ENCODE measurements at regions not wholly inside any gene's neighbourhood (a gene's known extent, or its start where the extent isn't known, plus 50 kb on each side); places are given as distances from the start of the nearest gene placed in this dataset.
"Not testable (repeated sequence)": the region's sequence is repeated elsewhere in the genome, so short reads cannot be mapped to it uniquely, and the experiment has no call there.

DNA sequence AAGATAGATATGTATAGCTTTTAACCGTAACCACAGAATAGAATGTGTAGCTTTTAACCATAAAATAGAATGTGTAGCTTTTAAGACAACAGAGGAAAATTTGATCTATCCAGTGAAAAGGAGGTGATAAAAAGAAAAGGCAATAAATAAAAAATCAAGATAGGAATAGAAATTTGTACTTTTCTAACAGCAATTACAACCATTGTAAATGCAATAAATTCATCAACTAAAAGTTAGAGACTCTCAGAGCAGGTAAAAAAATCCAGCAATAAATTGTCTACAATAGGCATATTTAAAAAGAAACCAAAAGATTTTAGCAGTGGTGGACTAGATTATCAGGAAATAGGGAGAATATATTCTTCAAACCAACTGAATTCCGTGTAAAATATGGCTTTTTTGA, 63.8 kb upstream of the ABHD2 start:
- Mint-ChIP-seq H3K4me3 (no peak overlapping the region), H3K4me1 (peaks cover 2% of the 10 kb centered on the region), H3K36me3 (no peaks in the 10 kb centered on the region), H3K27ac (no peak overlapping the region), H3K27me3 (peaks cover 2% of the 10 kb centered on the region), H3K9me3 (no peaks in the 10 kb centered on the region)
- DNase-seq, result no peak
- POLR2A ChIA-PET, result no interaction called here
- ATAC-seq (ENCODE audit: low read depth), result no peak

DNA sequence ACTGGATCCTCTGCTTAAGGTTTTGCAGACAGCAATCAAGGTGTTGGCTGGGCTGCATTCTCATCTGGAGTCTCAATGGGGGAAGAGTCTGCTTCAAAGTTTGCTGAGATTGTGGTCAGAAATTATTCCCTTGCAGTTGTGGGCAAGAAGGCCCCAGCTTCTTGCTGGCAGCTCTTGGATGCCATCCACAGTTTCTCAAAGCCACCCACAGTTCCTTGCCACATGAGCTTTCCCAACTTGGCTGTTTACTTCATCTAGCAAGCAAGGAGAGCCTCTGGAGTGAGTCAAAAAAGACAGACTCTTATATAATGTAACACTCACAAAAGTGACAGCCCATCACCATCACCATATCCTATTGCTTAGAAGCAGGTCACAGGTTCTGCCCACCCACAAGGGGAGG, 62.1 kb upstream of the ABHD2 start:
- Mint-ChIP-seq H3K9me3 (peaks cover 3% of the 10 kb centered on the region), H3K27me3 (peaks cover 5% of the 10 kb centered on the region), H3K4me3 (no peak overlapping the region), H3K27ac (no peak overlapping the region), H3K36me3 (no peaks in the 10 kb centered on the region), H3K4me1 (no peaks in the 10 kb centered on the region)
- no peak for ATAC-seq (ENCODE audit: low read depth)
- no peak for DNase-seq
- POLR2A ChIA-PET, result no interaction called here

DNA sequence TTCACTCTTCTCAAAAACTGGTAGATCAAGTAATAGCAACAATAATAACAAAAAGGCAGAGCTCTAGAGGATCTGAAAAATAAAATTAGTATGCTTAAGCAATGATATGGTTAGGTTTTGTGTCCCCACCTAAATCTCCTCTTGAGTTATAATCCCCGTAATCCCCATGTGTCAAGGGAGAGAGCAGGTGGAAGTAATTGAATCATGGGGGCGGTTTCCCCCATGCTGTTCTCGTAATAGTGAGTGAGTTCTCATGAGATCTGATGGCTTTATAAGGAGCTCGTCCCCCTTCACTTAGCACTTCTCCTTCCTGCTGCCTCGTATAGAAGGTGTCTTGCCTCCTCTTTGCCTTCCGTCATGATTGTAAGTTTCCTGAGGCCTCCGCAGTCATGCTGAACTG, 60.2 kb upstream of the ABHD2 start:
- ATAC-seq (ENCODE audit: low read depth) (no peak), DNase-seq (no peak)
- H3K4me1 Mint-ChIP-seq, result no peaks in the 10 kb centered on the region
- H3K4me3 Mint-ChIP-seq, result no peak overlapping the region
- no peak overlapping the region for H3K27ac Mint-ChIP-seq
- POLR2A ChIA-PET, result no interaction called here
- no peaks in the 10 kb centered on the region for H3K36me3 Mint-ChIP-seq
- peaks cover 8% of the 10 kb centered on the region for H3K27me3 Mint-ChIP-seq
- H3K9me3 Mint-ChIP-seq, result peaks cover 3% of the 10 kb centered on the region

DNA sequence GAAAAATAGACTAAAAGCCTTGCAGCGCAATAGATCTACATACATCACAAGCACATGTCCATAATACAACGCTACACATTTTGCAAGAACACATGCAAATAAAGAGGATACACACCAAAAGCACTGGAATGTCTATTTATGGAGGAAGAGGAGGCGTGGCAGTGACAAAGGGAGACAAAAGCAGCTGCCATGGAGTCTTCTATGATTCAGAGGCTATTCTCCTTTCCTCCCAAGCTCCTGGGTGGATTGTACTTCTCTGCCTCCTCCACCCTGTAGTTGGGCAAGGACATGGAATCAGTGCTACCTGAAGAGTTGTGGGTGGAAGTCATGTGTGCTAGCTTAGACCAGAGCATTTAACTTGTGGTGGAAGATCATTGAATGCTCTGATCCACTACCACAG, 57.9 kb upstream of the ABHD2 start:
- ATAC-seq (ENCODE audit: low read depth) (no peak), DNase-seq (no peak)
- Mint-ChIP-seq H3K4me3 (no peak overlapping the region), H3K27ac (no peak overlapping the region), H3K27me3 (peaks cover 15% of the 10 kb centered on the region), H3K4me1 (no peaks in the 10 kb centered on the region), H3K36me3 (no peaks in the 10 kb centered on the region), H3K9me3 (peaks cover 3% of the 10 kb centered on the region)
- POLR2A ChIA-PET, result no interaction called here

DNA sequence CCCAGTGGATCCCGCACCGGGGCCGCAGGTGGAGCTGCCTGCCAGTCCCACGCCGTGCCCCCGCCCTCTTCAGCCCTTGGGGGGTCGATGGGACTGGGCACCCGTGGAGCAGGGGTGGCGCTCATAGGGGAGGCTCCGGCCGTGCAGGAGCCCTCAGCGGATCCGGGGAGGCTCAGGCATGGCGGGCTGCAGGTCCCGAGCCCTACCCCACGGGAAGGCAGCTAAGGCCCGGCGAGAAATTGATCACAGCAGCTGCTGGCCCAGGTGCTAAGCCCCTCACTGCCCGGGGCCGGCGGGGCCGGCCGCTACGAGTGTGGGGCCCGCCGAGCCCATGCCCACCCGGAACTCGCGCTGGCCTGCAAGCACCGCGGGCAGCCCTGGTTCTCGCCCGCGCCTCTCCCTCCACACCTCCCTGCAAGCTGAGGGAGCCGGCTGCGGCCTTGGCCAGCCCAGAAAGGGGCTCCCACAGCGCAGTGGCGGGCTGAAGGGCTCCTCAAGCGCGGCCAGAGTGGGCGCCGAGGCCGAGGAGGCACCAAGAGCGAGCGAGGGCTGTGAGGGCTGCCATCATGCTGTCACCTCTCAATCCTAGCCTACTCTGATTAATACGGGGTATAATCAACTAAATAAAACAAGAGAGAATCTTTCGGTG, 56.5 kb upstream of the ABHD2 start:
- H3K9me3 Mint-ChIP-seq; ATAC-seq (ENCODE audit: low read depth); POLR2A ChIA-PET; H3K4me1 Mint-ChIP-seq; H3K4me3 Mint-ChIP-seq; H3K36me3 Mint-ChIP-seq; H3K27ac Mint-ChIP-seq; DNase-seq: not testable (repeated sequence)
- peaks cover 26% of the 10 kb centered on the region for H3K27me3 Mint-ChIP-seq

DNA sequence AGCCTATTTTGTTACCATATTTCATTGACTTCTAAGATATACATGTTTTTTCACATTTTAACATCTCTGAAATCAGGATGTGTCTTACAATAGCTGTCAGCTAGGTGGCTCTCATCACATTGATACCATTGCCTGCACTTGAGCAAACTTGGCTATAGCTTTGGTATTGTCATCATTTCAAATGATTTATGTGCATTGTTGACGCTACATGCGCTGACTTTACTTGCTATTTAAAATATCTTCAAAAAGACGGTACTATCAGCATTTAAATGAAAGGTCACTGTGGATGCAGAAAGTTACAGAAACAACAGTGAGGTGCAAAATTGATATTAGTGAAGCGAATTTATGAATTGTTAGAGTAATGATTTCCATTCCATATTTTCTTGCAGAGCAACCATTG, 54.0 kb upstream of the ABHD2 start:
- no peaks in the 10 kb centered on the region for H3K4me1 Mint-ChIP-seq
- peaks cover 3% of the 10 kb centered on the region for H3K9me3 Mint-ChIP-seq
- DNase-seq (no peak), ATAC-seq (ENCODE audit: low read depth) (no peak)
- no peak overlapping the region for H3K4me3 Mint-ChIP-seq
- H3K36me3 Mint-ChIP-seq, result no peaks in the 10 kb centered on the region
- POLR2A ChIA-PET, result no interaction called here
- H3K27me3 Mint-ChIP-seq, result peaks cover 33% of the 10 kb centered on the region
- no peak overlapping the region for H3K27ac Mint-ChIP-seq

DNA sequence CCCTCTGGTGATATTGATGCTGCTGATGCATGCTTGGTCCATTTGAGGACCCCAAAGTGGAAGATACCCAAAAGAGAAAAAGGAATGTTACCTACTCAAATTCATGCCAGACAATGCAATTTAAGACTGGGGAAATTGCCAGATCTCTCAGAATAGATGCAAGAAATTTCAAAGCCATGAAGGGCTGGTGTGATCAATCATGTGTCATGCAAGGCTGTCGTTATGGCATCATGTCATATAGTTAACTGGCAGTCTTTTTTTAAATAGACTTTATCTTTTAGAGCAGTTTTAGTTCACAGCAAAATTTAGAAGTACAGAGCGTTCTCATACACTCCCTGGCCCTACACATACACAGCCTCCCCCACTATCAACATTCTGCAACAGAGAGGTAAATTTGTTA, 53.1 kb upstream of the ABHD2 start:
- POLR2A ChIA-PET, result no interaction called here
- peaks cover 35% of the 10 kb centered on the region for H3K27me3 Mint-ChIP-seq
- H3K27ac Mint-ChIP-seq, result no peak overlapping the region
- no peaks in the 10 kb centered on the region for H3K36me3 Mint-ChIP-seq
- no peaks in the 10 kb centered on the region for H3K4me1 Mint-ChIP-seq
- H3K9me3 Mint-ChIP-seq, result peaks cover 3% of the 10 kb centered on the region
- no peak overlapping the region for H3K4me3 Mint-ChIP-seq
- DNase-seq (no peak), ATAC-seq (ENCODE audit: low read depth) (no peak)

DNA sequence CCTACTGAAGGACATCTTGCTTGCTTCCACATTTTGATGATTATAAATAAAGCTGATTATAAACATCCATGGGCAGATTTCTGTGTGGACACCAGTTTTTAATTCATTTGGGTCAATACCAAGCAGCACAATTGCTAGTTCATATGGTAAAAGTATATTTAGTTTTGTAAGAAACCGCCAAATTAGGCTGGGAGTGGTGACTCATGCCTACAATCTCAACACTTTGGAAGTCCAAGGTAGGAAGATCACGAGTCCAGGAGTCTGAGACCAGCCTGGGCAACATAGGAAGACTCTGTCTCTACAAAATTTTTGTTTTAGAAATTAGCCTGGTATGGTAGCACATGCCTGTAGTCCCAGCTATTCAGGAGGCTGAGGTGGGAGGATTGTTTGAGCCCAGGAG, 52.6 kb upstream of the ABHD2 start:
- DNase-seq (no peak), ATAC-seq (ENCODE audit: low read depth) (no peak)
- POLR2A ChIA-PET, result no interaction called here
- Mint-ChIP-seq H3K9me3 (peaks cover 3% of the 10 kb centered on the region), H3K27me3 (peaks cover 31% of the 10 kb centered on the region), H3K27ac (no peak overlapping the region), H3K4me1 (no peaks in the 10 kb centered on the region), H3K4me3 (no peak overlapping the region), H3K36me3 (no peaks in the 10 kb centered on the region)

DNA sequence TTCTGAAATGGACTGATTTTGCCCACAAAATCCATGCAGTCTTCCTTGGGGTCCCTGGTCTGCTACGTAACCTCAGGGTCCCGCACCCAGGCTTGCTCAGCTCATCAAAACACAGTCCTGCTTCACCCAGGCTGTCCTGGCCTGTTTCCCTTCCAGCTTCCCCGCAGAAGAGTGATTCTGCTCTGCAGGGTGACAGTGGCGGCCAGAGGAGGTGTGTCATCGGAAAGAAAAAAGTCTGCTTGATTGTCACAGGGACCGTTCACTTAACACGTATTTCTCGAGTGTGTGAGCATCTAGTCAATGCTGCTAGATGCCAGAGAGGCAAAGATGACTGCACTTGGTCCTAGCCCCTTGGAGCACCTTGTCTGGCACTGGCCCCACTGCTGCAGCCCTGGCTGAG, 50.1 kb upstream of the ABHD2 start:
- POLR2A ChIA-PET, result no interaction called here
- H3K4me3 Mint-ChIP-seq, result no peak overlapping the region
- no peaks in the 10 kb centered on the region for H3K36me3 Mint-ChIP-seq
- no peaks in the 10 kb centered on the region for H3K9me3 Mint-ChIP-seq
- H3K4me1 Mint-ChIP-seq, result no peaks in the 10 kb centered on the region
- ATAC-seq (ENCODE audit: low read depth), result no peak
- H3K27ac Mint-ChIP-seq, result no peak overlapping the region
- H3K27me3 Mint-ChIP-seq, result peaks cover 39% of the 10 kb centered on the region
- no peak for DNase-seq
